ENCODE measurements at regions not wholly inside any gene's neighbourhood (a gene's known extent, or its start where the extent isn't known, plus 50 kb on each side); places are given as distances from the start of the nearest gene placed in this dataset.

DNA sequence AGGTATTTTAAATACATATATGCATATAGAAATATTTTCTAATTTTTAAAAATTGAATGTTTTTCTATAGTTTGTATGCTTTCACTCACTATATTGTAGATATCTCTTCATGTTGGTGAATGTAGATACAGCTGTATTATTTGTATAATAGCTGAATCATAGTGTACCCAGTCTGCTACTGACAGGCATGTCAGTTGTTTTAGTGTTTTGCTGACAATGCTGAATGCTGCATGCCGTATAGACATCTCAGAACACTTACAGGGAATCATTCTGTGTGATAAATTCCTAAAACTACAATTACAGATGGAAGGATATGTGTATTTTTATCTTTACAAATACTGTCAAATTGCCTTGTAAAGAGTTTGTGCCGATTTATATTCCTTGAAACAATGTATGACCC is 175.4 kb downstream of the SIM1 start:
- DNase-seq (ENCODE audit: low read depth, low spot score) = no peak
- Histone ChIP-seq H3K79me2 (ENCODE audit: control insufficient read depth, insufficient read depth, low read length) (no peaks in the 10 kb centered on the region), H3K36me3 (ENCODE audit: control insufficient read depth in 2 of 2, insufficient read depth in 2 of 2, low read length in 1 of 2) (no peaks in the 10 kb centered on the region), H3K4me2 (ENCODE audit: control insufficient read depth, insufficient read depth) (no peak overlapping the region), H4K20me1 (ENCODE audit: control insufficient read depth, insufficient read depth) (no peaks in the 10 kb centered on the region), H2AFZ (ENCODE audit: control insufficient read depth, low read depth, low read length) (no peak overlapping the region), H3K9ac (ENCODE audit: control insufficient read depth, insufficient read depth, low read length) (no peak overlapping the region), H3K4me3 (no peak overlapping the region), H3K27ac (ENCODE audit: control insufficient read depth, insufficient read depth) (no peak overlapping the region), H3K4me1 (ENCODE audit: control insufficient read depth, insufficient read depth, low read length) (no peaks in the 10 kb centered on the region), H3K27me3 (replicated peaks in 1 of 2; ENCODE audit: control insufficient read depth in 2 of 2, insufficient read depth in 2 of 2, low read length in 1 of 2) (no peaks in the 10 kb centered on the region), H3K9me3 (replicated peaks; ENCODE audit: control insufficient read depth, insufficient read depth, low read length) (no peaks in the 10 kb centered on the region)
- intact Hi-C loops (cut with micrococcal nuclease; ENCODE audit: unreplicated experiment) = no loop called here
- ChIA-PET CTCF (no interaction called here), POLR2A (interaction anchor here (1.0 kb wide), 1 partner anchor 12 kb away, joined by 3 read pairs; no protein-coding TSS in a partner anchor), SMC1A (ENCODE audit: uncharacterized antibody, unreplicated experiment) (interaction anchor here (1.1 to 2.1 kb wide), 4 partner anchors 13 to 166 kb away, joined by 3 to 7 read pairs (median 3); no protein-coding TSS in a partner anchor), RAD21 (ENCODE audit: unreplicated experiment) (no interaction called here)
- in situ Hi-C loops (cut with MboI) = no loop called here
- BruUV-seq (replicated peaks) = no TSS peak
- 23% methylated on average over 2 of the region's 2 CpGs for WGBS (ENCODE audit: insufficient coverage, insufficient replicate concordance, low lambda C conversion rate, missing lambda C conversion rate)
- TF ChIP-seq MTA2 (IDR thresholded peaks at IDR 0.05; ENCODE audit: low read depth) (no peak), ZNF384 (IDR thresholded peaks at IDR 0.05; ENCODE audit: borderline replicate concordance, low read depth, low read length) (no peak), IKZF2 (IDR thresholded peaks at IDR 0.05) (no peak), KDM1A (IDR thresholded peaks at IDR 0.05; ENCODE audit: borderline replicate concordance) (no peak), FOXK2 (IDR thresholded peaks at IDR 0.05) (no peak), IKZF1 (conservative IDR thresholded peaks at IDR 0.05) (no peak), BCL11A (IDR thresholded peaks at IDR 0.05; ENCODE audit: low read depth, low read length) (no peak), SPI1 (IDR thresholded peaks at IDR 0.05; ENCODE audit: borderline replicate concordance, insufficient read depth, low read depth, low read length) (no peak), MEF2A (IDR thresholded peaks at IDR 0.05; ENCODE audit: insufficient read depth, low read depth, low read length) (no peak), ATF2 (IDR thresholded peaks at IDR 0.05; ENCODE audit: low read length) (no peak), IRF4 (IDR thresholded peaks at IDR 0.05; ENCODE audit: low read depth, low read length) (no peak), PKNOX1 (IDR thresholded peaks at IDR 0.05) (no peak), JUND (IDR thresholded peaks at IDR 0.05; ENCODE audit: low read depth, low read length) (no peak), SMAD1 (IDR thresholded peaks at IDR 0.05; ENCODE audit: low read depth, partially characterized antibody) (no peak), YY1 (IDR thresholded peaks at IDR 0.05; ENCODE audit: low read depth, low read length) (no peak)
- TF ChIP-seq, protein P1, sequence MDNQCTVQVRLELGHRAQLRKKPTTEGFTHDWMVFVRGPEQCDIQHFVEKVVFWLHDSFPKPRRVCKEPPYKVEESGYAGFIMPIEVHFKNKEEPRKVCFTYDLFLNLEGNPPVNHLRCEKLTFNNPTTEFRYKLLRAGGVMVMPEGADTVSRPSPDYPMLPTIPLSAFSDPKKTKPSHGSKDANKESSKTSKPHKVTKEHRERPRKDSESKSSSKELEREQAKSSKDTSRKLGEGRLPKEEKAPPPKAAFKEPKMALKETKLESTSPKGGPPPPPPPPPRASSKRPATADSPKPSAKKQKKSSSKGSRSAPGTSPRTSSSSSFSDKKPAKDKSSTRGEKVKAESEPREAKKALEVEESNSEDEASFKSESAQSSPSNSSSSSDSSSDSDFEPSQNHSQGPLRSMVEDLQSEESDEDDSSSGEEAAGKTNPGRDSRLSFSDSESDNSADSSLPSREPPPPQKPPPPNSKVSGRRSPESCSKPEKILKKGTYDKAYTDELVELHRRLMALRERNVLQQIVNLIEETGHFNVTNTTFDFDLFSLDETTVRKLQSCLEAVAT (IDR thresholded peaks at IDR 0.05) = no peak
- ATAC-seq = no peak
- FAIRE-seq = no peak

All from GM12878 (cell line).